HEK293 (cell line): ENCODE measurements at regions not wholly inside any gene's neighbourhood (a gene's known extent, or its start where the extent isn't known, plus 50 kb on each side); places are given as distances from the start of the nearest gene placed in this dataset.
"Not testable (repeated sequence)": the region's sequence is repeated elsewhere in the genome, so short reads cannot be mapped to it uniquely, and the experiment has no call there.

ENCODE experiments used
- CTCF ChIA-PET: fragments of 350-600 bp; formaldehyde crosslinking; extraction: SDS; loops from one replicate; lab custom pipeline; 2021; ENCODE audit warnings: antibody characterized with exemption; lab: Yijun Ruan, JAX
- POLR2A ChIA-PET: fragments of 300-600 bp; formaldehyde crosslinking; extraction: SDS; loops from one replicate; lab custom pipeline; 2020; ENCODE audit warnings: antibody characterized with exemption, inconsistent platforms; lab: Yijun Ruan, JAX
- H3K27ac ChIP-seq: fragments of 200-500 bp; sonication (Bioruptor generic); 2 replicates; pipeline ENCODE4 v1.5.1; 2014; ENCODE audit warnings: low read depth, low read length, control low read depth, inconsistent platforms; ENCODE audit errors: extremely low read depth
- H3K36me3 ChIP-seq, 2 experiments: fragments of 200-500 bp in 1 of 2; sonication (Bioruptor generic) in 1 of 2; 1 replicate in 1 of 2; 2 replicates in 1 of 2; pipeline ENCODE4 v1.5.1; 2014 to 2017; ENCODE audit warnings: inconsistent platforms in 2 of 2, low read length in 2 of 2; ENCODE audit not compliant: control insufficient read depth in 2 of 2, insufficient read depth in 1 of 2
- H3K4me1 ChIP-seq: fragments of 200-500 bp; sonication (Bioruptor generic); 2 replicates; pipeline ENCODE4 v1.5.1; 2014; ENCODE audit warnings: mild to moderate bottlenecking, low read length, inconsistent platforms; ENCODE audit not compliant: control insufficient read depth, insufficient read depth
- H3K4me3 ChIP-seq: 2 replicates; pipeline ENCODE4 v1.5.1; 2011; ENCODE audit warnings: low read depth, mild to moderate bottlenecking, control low read depth, low read length, moderate library complexity
- H3K9me3 ChIP-seq: fragments of 200-500 bp; sonication (Bioruptor generic); 2 replicates; pipeline ENCODE4 v1.5.1; 2014; ENCODE audit warnings: low read depth, low read length, inconsistent platforms; ENCODE audit not compliant: control insufficient read depth, insufficient read depth
- ATF2 ChIP-seq: fragments of 450-650 bp; formaldehyde crosslinking; IDR thresholded peaks from 2 replicates; pipeline ENCODE4 v1.5.1; 2016; ENCODE audit warnings: missing biosample characterization, missing genetic modification characterization, low read depth
- BCL11A ChIP-seq: fragments of 450-650 bp; formaldehyde crosslinking; IDR thresholded peaks from 2 replicates; pipeline ENCODE4 v1.5.1; 2016; ENCODE audit warnings: low read depth, missing biosample characterization, missing genetic modification characterization
- BCL11B ChIP-seq: fragments of 450-650 bp; formaldehyde crosslinking; IDR thresholded peaks from 2 replicates; pipeline ENCODE4 v1.5.1; 2016; ENCODE audit warnings: low read depth, missing biosample characterization, missing genetic modification characterization
- GFI1B ChIP-seq: fragments of 450-650 bp; formaldehyde crosslinking; IDR thresholded peaks from 2 replicates; pipeline ENCODE4 v1.5.1; 2016; ENCODE audit warnings: missing biosample characterization, missing genetic modification characterization
- OVOL3 ChIP-seq: fragments of 450-650 bp; formaldehyde crosslinking; IDR thresholded peaks from 2 replicates; pipeline ENCODE4 v1.5.1; 2016; ENCODE audit warnings: missing biosample characterization, missing genetic modification characterization
- SP7 ChIP-seq: fragments of 450-650 bp; formaldehyde crosslinking; IDR thresholded peaks from 2 replicates; pipeline ENCODE4 v1.5.1; 2016; ENCODE audit warnings: missing biosample characterization, missing genetic modification characterization
- ZBTB21 ChIP-seq: fragments of 450-650 bp; formaldehyde crosslinking; IDR thresholded peaks from 2 replicates; pipeline ENCODE4 v1.5.1; 2017; ENCODE audit warnings: missing biosample characterization, missing genetic modification characterization
- ZBTB48 ChIP-seq: fragments of 450-650 bp; formaldehyde crosslinking; IDR thresholded peaks from 2 replicates; pipeline ENCODE4 v1.5.1; 2016; ENCODE audit warnings: missing biosample characterization, missing genetic modification characterization
- ZFHX2 ChIP-seq: fragments of 450-650 bp; formaldehyde crosslinking; conservative IDR thresholded peaks from 2 replicates; pipeline ENCODE4 v1.5.1; 2016; ENCODE audit warnings: missing biosample characterization, missing genetic modification characterization
- ZNF146 ChIP-seq: fragments of 450-650 bp; formaldehyde crosslinking; IDR thresholded peaks from 2 replicates; pipeline ENCODE4 v1.5.1; 2016; ENCODE audit warnings: missing biosample characterization, missing genetic modification characterization
- ZNF184 ChIP-seq: fragments of 450-650 bp; IDR thresholded peaks from 2 replicates; pipeline ENCODE4 v1.5.1; 2018; ENCODE audit warnings: missing biosample characterization, mild to moderate bottlenecking, missing genetic modification characterization
- ZNF239 ChIP-seq: fragments of 450-650 bp; formaldehyde crosslinking; IDR thresholded peaks from 2 replicates; pipeline ENCODE4 v1.5.1; 2016; ENCODE audit warnings: missing biosample characterization, missing genetic modification characterization
- ZNF26 ChIP-seq: fragments of 450-650 bp; formaldehyde crosslinking; IDR thresholded peaks from 2 replicates; pipeline ENCODE4 v1.5.1; 2016; ENCODE audit warnings: missing biosample characterization, missing genetic modification characterization
- ZNF350 ChIP-seq: fragments of 450-650 bp; formaldehyde crosslinking; IDR thresholded peaks from 2 replicates; pipeline ENCODE4 v1.5.0; 2017; ENCODE audit warnings: missing biosample characterization, mild to moderate bottlenecking, missing genetic modification characterization
- ZNF398 ChIP-seq: fragments of 450-650 bp; formaldehyde crosslinking; IDR thresholded peaks from 2 replicates; pipeline ENCODE4 v1.5.1; 2017; ENCODE audit warnings: missing biosample characterization, missing genetic modification characterization
- ZNF404 ChIP-seq: fragments of 450-650 bp; formaldehyde crosslinking; IDR thresholded peaks from 2 replicates; pipeline ENCODE4 v1.5.1; 2017; ENCODE audit warnings: missing biosample characterization, missing genetic modification characterization
- ZNF433 ChIP-seq: fragments of 450-650 bp; formaldehyde crosslinking; IDR thresholded peaks from 2 replicates; pipeline ENCODE4 v1.5.1; 2016; ENCODE audit warnings: missing biosample characterization, missing genetic modification characterization, low read depth
- ZNF473 ChIP-seq: fragments of 450-650 bp; formaldehyde crosslinking; IDR thresholded peaks from 2 replicates; pipeline ENCODE4 v1.5.1; 2017; ENCODE audit warnings: missing biosample characterization, missing genetic modification characterization
- ZNF571 ChIP-seq: fragments of 450-650 bp; formaldehyde crosslinking; IDR thresholded peaks from 2 replicates; pipeline ENCODE4 v1.5.0; 2017; ENCODE audit warnings: missing biosample characterization, missing genetic modification characterization
- ZNF610 ChIP-seq: fragments of 450-650 bp; formaldehyde crosslinking; IDR thresholded peaks from 2 replicates; pipeline ENCODE4 v1.5.1; 2016; ENCODE audit warnings: missing biosample characterization, missing genetic modification characterization, borderline replicate concordance
- ZNF621 ChIP-seq: fragments of 450-650 bp; formaldehyde crosslinking; IDR thresholded peaks from 2 replicates; pipeline ENCODE4 v1.5.1; 2017; ENCODE audit warnings: missing biosample characterization, missing genetic modification characterization
- ZNF707 ChIP-seq: fragments of 450-650 bp; formaldehyde crosslinking; IDR thresholded peaks from 2 replicates; pipeline ENCODE4 v1.5.1; 2016; ENCODE audit warnings: missing biosample characterization, missing genetic modification characterization
- ZNF792 ChIP-seq: fragments of 450-650 bp; formaldehyde crosslinking; IDR thresholded peaks from 2 replicates; pipeline ENCODE4 v1.5.1; 2016; ENCODE audit warnings: missing biosample characterization, missing genetic modification characterization
- ZNF843 ChIP-seq: fragments of 450-650 bp; formaldehyde crosslinking; IDR thresholded peaks from 2 replicates; pipeline ENCODE4 v1.5.1; 2016; ENCODE audit warnings: missing biosample characterization, missing genetic modification characterization
- TF ChIP-seq, protein P1 (sequence below): fragments of 450-650 bp; formaldehyde crosslinking; optimal IDR thresholded peaks from 2 replicates; pipeline ENCODE3; 2016; ENCODE audit warnings: missing biosample characterization, mild to moderate bottlenecking, missing genetic modification characterization

GRCh38 chr9:74092491-74092834, 404.7 kb upstream of the RORB start (continued):
- TF ChIP-seq ZNF621 (tag by site-specific recombination), result no peak
- TF ChIP-seq, protein P1, sequence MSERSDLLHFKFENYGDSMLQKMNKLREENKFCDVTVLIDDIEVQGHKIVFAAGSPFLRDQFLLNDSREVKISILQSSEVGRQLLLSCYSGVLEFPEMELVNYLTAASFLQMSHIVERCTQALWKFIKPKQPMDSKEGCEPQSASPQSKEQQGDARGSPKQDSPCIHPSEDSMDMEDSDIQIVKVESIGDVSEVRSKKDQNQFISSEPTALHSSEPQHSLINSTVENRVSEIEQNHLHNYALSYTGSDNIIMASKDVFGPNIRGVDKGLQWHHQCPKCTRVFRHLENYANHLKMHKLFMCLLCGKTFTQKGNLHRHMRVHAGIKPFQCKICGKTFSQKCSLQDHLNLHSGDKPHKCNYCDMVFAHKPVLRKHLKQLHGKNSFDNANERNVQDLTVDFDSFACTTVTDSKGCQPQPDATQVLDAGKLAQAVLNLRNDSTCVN (tag by site-specific recombination), result no peak
- TF ChIP-seq BCL11A, result no peak
- TF ChIP-seq OVOL3 (tag by site-specific recombination), result no peak
- TF ChIP-seq ZNF184, result no peak
- TF ChIP-seq GFI1B (tag by site-specific recombination), result no peak
- no peak for TF ChIP-seq ZNF843 (tag by site-specific recombination)
- no peak for TF ChIP-seq ZFHX2
- TF ChIP-seq SP7, result no peak

GRCh38 chr9:74094037-74094436, 403.1 kb upstream of the RORB start:
- POLR2A ChIA-PET, H3K9me3 ChIP-seq, H3K36me3 ChIP-seq, H3K27ac ChIP-seq, H3K4me3 ChIP-seq, H3K4me1 ChIP-seq, CTCF ChIA-PET: not testable (repeated sequence)

DNA sequence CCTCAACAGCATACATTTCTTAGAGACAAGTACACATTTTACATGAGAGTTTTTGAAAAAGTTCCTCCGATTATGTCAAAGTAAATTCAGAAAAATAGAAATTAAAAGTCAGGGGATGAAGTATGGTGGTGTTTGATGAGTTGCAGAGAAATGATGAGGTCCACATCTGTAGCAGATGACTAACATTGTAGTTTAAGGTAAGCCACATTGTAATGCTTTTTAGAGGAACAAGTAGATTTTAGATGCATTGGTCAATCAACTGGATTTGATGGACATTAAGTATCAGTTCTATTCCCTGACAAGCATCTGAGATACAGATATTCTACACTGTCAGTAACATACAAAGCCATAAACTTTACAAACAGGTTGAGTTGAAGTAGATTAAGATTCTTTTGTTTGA, 402.4 kb upstream of the RORB start:
- POLR2A ChIA-PET, result no interaction called here
- H3K27ac ChIP-seq, result no peak overlapping the region
- no peaks in the 10 kb centered on the region for H3K9me3 ChIP-seq

More for the DNA sequence above, 402.4 kb upstream of the RORB start:
- H3K4me3 ChIP-seq, result no peak overlapping the region
- TF ChIP-seq ZFHX2 (no peak), ZNF571 (tag by site-specific recombination) (no peak), ZNF473 (no peak), ZNF707 (no peak), ZNF146 (no peak), ATF2 (tag by site-specific recombination) (no peak), ZNF350 (tag by site-specific recombination) (no peak), ZBTB21 (tag by site-specific recombination) (no peak), ZNF610 (no peak), ZNF239 (no peak), ZNF433 (no peak), BCL11B (no peak), ZNF404 (tag by site-specific recombination) (no peak), ZNF398 (tag by site-specific recombination) (no peak), ZBTB48 (tag by site-specific recombination) (no peak), ZNF26 (no peak), ZNF792 (no peak)
- H3K36me3 ChIP-seq, result no peaks in the 10 kb centered on the region
- CTCF ChIA-PET, result interaction anchor here (0.7 kb wide), 1 partner anchor 27 kb away, joined by 3 read pairs; no protein-coding TSS in a partner anchor
- no peaks in the 10 kb centered on the region for H3K4me1 ChIP-seq
